Colonic mucosa (tissue), 4 donors: ENCODE measurements at regions not wholly inside any gene's neighbourhood (a gene's known extent, or its start where the extent isn't known, plus 50 kb on each side); places are given as distances from the start of the nearest gene placed in this dataset.
"Not testable (repeated sequence)": the region's sequence is repeated elsewhere in the genome, so short reads cannot be mapped to it uniquely, and the experiment has no call there.

Experiments
- DNase-seq: peaks from one replicate; pipeline ENCODE4 v3.0.0-alpha.2; 2020
- H3K27ac ChIP-seq: fragments of 200-600 bp; one replicate; pipeline ENCODE4 v1.8.0; 2021
- H3K27me3 ChIP-seq: fragments of 200-600 bp; one replicate; pipeline ENCODE4 v1.8.0; 2021
- H3K36me3 ChIP-seq: fragments of 200-600 bp; one replicate; pipeline ENCODE4 v1.8.0; 2021
- H3K4me1 ChIP-seq: fragments of 200-600 bp; one replicate; pipeline ENCODE4 v1.8.0; 2021; ENCODE audit warnings: mild to moderate bottlenecking
- H3K4me3 ChIP-seq: fragments of 200-600 bp; one replicate; pipeline ENCODE4 v1.8.0; 2021
- H3K9ac ChIP-seq, 2 donors: one replicate each; pipeline ENCODE4 v1.7.0; 2013; ENCODE audit warnings: control low read depth in 2 of 2, low read depth in 2 of 2, low read length in 2 of 2
- H3K9me3 ChIP-seq: fragments of 200-600 bp; one replicate; pipeline ENCODE4 v1.8.0; 2021
- intact Hi-C: fragments of 100-400 bp; cut with DNase I; formaldehyde crosslinking; loops from one replicate; pipeline ENCODE4 v1.14.1; 2022
- TF ChIP-seq, protein P1 (sequence below): fragments of 200-600 bp; IDR thresholded peaks from one replicate; pipeline ENCODE4 v1.8.0; 2022; ENCODE audit warnings: antibody characterized with exemption, mild to moderate bottlenecking
- donor health status: healthy.
- donor health status: DM: no; HTN: no; CAD: no.
- donor health status: DM: no; HTN: no; CAD: no.

DNA sequence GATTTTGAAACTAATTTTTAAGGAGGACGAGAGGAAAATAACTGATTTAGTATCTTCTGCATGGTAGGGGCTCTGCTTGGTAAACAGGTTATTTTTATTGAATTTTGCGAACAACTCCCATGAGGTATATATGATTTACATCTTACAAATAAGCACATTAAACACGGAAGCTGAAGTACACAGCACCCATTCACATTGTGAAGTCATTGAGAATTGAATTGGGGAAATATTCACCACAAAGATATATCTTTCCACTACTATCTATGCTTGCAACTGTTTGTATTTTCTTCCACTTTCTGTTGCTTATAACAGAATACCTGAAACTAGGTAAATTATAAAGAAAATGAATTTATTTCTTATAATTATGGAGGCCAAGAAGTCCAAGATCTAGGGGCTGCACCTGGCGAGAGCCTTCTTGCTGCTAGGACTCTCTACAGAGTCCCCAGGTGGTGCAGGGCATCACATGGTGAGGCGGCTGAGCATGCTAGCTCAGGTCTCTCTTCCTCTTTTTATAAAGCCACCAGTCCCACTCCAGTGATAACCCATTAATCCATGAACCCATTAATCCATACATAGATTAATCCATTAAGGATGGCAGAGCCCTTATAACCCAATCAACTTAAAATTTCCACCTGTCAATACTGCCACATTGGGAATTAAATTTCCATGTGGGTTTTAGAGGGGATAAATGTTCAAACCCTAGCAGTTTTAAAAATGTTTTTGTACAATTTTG lies 79.0 kb upstream of the ZNF608 start:
- no peak for DNase-seq
- H3K27me3 ChIP-seq = no peaks in the 10 kb centered on the region
- H3K4me3 ChIP-seq = no peak overlapping the region
- TF ChIP-seq, protein P1, sequence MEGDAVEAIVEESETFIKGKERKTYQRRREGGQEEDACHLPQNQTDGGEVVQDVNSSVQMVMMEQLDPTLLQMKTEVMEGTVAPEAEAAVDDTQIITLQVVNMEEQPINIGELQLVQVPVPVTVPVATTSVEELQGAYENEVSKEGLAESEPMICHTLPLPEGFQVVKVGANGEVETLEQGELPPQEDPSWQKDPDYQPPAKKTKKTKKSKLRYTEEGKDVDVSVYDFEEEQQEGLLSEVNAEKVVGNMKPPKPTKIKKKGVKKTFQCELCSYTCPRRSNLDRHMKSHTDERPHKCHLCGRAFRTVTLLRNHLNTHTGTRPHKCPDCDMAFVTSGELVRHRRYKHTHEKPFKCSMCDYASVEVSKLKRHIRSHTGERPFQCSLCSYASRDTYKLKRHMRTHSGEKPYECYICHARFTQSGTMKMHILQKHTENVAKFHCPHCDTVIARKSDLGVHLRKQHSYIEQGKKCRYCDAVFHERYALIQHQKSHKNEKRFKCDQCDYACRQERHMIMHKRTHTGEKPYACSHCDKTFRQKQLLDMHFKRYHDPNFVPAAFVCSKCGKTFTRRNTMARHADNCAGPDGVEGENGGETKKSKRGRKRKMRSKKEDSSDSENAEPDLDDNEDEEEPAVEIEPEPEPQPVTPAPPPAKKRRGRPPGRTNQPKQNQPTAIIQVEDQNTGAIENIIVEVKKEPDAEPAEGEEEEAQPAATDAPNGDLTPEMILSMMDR = no peak
- H3K9ac ChIP-seq = no peak overlapping the region
- intact Hi-C loops = no loop called here
- no peaks in the 10 kb centered on the region for H3K9me3 ChIP-seq
- H3K4me1 ChIP-seq = no peaks in the 10 kb centered on the region
- H3K27ac ChIP-seq = no peak overlapping the region
- no peaks in the 10 kb centered on the region for H3K36me3 ChIP-seq

DNA sequence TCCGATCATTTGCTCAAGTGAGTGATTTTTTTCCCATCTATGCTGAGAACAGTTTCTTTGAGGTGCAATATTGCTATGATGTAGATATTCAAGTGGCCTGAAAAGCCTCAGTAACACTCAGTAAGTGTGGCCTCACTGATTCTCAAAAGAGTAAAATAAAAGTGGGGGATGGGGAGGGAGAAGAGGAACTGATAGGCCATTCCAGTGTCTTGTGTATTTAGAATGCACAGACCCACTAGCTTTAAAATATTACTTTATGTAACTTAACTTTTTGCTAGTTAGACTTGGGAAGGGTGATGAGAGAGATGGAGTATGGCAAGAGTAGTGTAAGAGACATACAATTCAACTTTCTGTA lies 79.5 kb upstream of the ZNF608 start:
- H3K9ac ChIP-seq = no peak overlapping the region
- no peaks in the 10 kb centered on the region for H3K27me3 ChIP-seq
- H3K4me1 ChIP-seq = no peaks in the 10 kb centered on the region
- intact Hi-C loops = no loop called here
- TF ChIP-seq, protein P1 = no peak
- DNase-seq = no peak
- H3K27ac ChIP-seq = no peak overlapping the region
- no peak overlapping the region for H3K4me3 ChIP-seq
- no peaks in the 10 kb centered on the region for H3K36me3 ChIP-seq
- H3K9me3 ChIP-seq = no peaks in the 10 kb centered on the region

GRCh38 chr5:124828731-124829234 lies 82.3 kb upstream of the ZNF608 start:
- Histone ChIP-seq H3K4me1 (no peaks in the 10 kb centered on the region), H3K9me3 (no peaks in the 10 kb centered on the region), H3K27me3 (no peaks in the 10 kb centered on the region), H3K9ac (no peak overlapping the region), H3K36me3 (no peaks in the 10 kb centered on the region), H3K4me3 (no peak overlapping the region), H3K27ac (no peak overlapping the region)
- DNase-seq = no peak
- intact Hi-C loops = no loop called here
- TF ChIP-seq, protein P1 = no peak

GRCh38 chr5:124831687-124832240 lies 85.3 kb upstream of the ZNF608 start:
- intact Hi-C loops = no loop called here
- TF ChIP-seq, protein P1 = no peak

GRCh38 chr5:124832510-124832909 lies 86.1 kb upstream of the ZNF608 start:
- no peaks in the 10 kb centered on the region for H3K36me3 ChIP-seq
- TF ChIP-seq, protein P1 = no peak
- H3K4me3 ChIP-seq = no peak overlapping the region
- H3K9me3 ChIP-seq = no peaks in the 10 kb centered on the region
- H3K9ac ChIP-seq = no peak overlapping the region
- DNase-seq = no peak
- H3K27me3 ChIP-seq = no peaks in the 10 kb centered on the region
- no peak overlapping the region for H3K27ac ChIP-seq
- intact Hi-C loops = no loop called here
- H3K4me1 ChIP-seq = no peaks in the 10 kb centered on the region

More at GRCh38 chr5:124831687-124832240, 85.3 kb upstream of the ZNF608 start:
- Histone ChIP-seq H3K9me3 (no peaks in the 10 kb centered on the region), H3K27me3 (no peaks in the 10 kb centered on the region), H3K27ac (no peak overlapping the region), H3K36me3 (no peaks in the 10 kb centered on the region), H3K9ac (no peak overlapping the region), H3K4me3 (no peak overlapping the region), H3K4me1 (no peaks in the 10 kb centered on the region)
- no peak for DNase-seq

GRCh38 chr5:124836314-124836713 lies 89.9 kb upstream of the ZNF608 start:
- H3K9me3 ChIP-seq, H3K27me3 ChIP-seq: not testable (repeated sequence)

More at GRCh38 chr5:124836314-124836713, 89.9 kb upstream of the ZNF608 start:
- H3K27ac ChIP-seq, H3K4me1 ChIP-seq, H3K36me3 ChIP-seq, DNase-seq, H3K4me3 ChIP-seq, intact Hi-C loops, H3K9ac ChIP-seq: not testable (repeated sequence)
